Parathyroid adenoma (tissue), 2 donors: ENCODE measurements at regions not wholly inside any gene's neighbourhood (a gene's known extent, or its start where the extent isn't known, plus 50 kb on each side); places are given as distances from the start of the nearest gene placed in this dataset.

Source experiments
- H2AFZ ChIP-seq: fragments of 300-600 bp; sonication (generic); one replicate; pipeline ENCODE4 v1.7.0; 2017; ENCODE audit warnings: antibody characterized with exemption, mild to moderate bottlenecking
- H3K27ac ChIP-seq: fragments of 300-600 bp; sonication (generic); one replicate; pipeline ENCODE4 v1.7.0; 2017
- H3K27me3 ChIP-seq: fragments of 300-600 bp; sonication (generic); one replicate; pipeline ENCODE4 v1.7.0; 2017; ENCODE audit warnings: low read length; ENCODE audit not compliant: control insufficient read depth, insufficient read depth
- H3K36me3 ChIP-seq: fragments of 300-600 bp; sonication (generic); one replicate; pipeline ENCODE4 v1.7.0; 2017; ENCODE audit warnings: low read length; ENCODE audit not compliant: control insufficient read depth, insufficient read depth
- H3K4me1 ChIP-seq: fragments of 300-600 bp; sonication (generic); one replicate; pipeline ENCODE4 v1.7.0; 2017; ENCODE audit warnings: control low read depth
- H3K4me2 ChIP-seq: fragments of 300-600 bp; sonication (generic); one replicate; pipeline ENCODE4 v1.7.0; 2017; ENCODE audit warnings: low read length
- H3K4me3 ChIP-seq: fragments of 300-600 bp; sonication (generic); one replicate; pipeline ENCODE4 v1.7.0; 2017; ENCODE audit warnings: low read depth, low read length
- H3K79me2 ChIP-seq: fragments of 300-600 bp; sonication (generic); one replicate; pipeline ENCODE4 v1.7.0; 2017; ENCODE audit warnings: control low read depth
- H3K9ac ChIP-seq: fragments of 300-600 bp; sonication (generic); one replicate; pipeline ENCODE4 v1.7.0; 2017; ENCODE audit warnings: mild to moderate bottlenecking
- H3K9me3 ChIP-seq: fragments of 300-600 bp; sonication (generic); one replicate; pipeline ENCODE4 v1.7.0; 2017; ENCODE audit warnings: low read length; ENCODE audit not compliant: control insufficient read depth
- TF ChIP-seq, protein P1 (sequence below): fragments of 300-600 bp; sonication (generic); IDR thresholded peaks from one replicate; pipeline ENCODE4 v1.7.0; 2017; ENCODE audit warnings: antibody characterized with exemption, mild to moderate bottlenecking
- donor health status: primary hyperparathyroidism.

DNA sequence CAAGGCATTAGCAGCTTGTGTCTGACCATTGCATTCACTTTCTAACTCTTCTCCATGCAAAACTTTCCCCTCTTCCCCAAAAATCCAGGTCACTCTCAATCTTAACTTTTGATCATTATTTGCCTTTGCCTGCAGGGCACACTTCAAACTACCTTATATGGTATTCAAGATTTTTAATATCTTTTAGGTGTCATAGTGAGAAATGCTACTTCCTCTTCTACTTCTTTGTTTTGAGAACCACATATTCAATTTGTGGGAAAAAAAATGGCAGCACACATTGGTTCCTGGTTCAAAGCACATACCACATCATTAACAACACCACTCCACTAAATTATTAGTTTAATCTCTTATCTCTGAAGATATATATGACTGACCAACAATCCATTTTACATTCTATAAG is 1267.0 kb upstream of the CITED2 start:
- H3K9ac ChIP-seq: no peak overlapping the region
- no peak overlapping the region for H3K4me3 ChIP-seq
- TF ChIP-seq, protein P1, sequence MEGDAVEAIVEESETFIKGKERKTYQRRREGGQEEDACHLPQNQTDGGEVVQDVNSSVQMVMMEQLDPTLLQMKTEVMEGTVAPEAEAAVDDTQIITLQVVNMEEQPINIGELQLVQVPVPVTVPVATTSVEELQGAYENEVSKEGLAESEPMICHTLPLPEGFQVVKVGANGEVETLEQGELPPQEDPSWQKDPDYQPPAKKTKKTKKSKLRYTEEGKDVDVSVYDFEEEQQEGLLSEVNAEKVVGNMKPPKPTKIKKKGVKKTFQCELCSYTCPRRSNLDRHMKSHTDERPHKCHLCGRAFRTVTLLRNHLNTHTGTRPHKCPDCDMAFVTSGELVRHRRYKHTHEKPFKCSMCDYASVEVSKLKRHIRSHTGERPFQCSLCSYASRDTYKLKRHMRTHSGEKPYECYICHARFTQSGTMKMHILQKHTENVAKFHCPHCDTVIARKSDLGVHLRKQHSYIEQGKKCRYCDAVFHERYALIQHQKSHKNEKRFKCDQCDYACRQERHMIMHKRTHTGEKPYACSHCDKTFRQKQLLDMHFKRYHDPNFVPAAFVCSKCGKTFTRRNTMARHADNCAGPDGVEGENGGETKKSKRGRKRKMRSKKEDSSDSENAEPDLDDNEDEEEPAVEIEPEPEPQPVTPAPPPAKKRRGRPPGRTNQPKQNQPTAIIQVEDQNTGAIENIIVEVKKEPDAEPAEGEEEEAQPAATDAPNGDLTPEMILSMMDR: no peak

DNA sequence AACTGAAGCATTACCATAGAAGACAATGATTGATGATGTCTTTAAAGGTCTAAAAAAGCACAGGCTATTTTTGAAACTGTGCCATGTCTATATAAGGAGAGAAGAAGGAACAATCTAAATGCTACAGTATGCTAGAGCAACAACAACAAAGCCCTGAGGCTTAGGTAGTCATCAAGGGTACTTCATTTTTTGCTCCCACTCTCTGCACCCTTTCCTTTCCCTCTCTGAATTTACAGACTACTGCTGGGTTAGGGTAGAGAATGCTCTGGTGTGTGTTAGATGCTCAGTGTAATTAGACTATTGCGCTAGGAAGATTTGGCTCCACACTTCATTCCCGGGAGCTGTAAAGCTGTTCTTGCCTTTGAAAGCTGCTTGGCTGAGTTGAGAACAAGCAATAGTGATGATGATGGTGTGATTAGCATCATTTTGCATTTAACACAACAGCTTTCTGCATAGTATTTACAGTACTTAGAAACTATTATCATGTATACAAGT is 1262.5 kb upstream of the CITED2 start:
- H3K27ac ChIP-seq: no peak overlapping the region

More for the DNA sequence above, 1267.0 kb upstream of the CITED2 start:
- Histone ChIP-seq H3K27ac (no peak overlapping the region), H3K9me3 (no peaks in the 10 kb centered on the region), H3K4me1 (no peaks in the 10 kb centered on the region), H3K4me2 (no peak overlapping the region), H3K79me2 (no peaks in the 10 kb centered on the region), H3K27me3 (no peaks in the 10 kb centered on the region), H3K36me3 (no peaks in the 10 kb centered on the region), H2AFZ (no peak overlapping the region)

DNA sequence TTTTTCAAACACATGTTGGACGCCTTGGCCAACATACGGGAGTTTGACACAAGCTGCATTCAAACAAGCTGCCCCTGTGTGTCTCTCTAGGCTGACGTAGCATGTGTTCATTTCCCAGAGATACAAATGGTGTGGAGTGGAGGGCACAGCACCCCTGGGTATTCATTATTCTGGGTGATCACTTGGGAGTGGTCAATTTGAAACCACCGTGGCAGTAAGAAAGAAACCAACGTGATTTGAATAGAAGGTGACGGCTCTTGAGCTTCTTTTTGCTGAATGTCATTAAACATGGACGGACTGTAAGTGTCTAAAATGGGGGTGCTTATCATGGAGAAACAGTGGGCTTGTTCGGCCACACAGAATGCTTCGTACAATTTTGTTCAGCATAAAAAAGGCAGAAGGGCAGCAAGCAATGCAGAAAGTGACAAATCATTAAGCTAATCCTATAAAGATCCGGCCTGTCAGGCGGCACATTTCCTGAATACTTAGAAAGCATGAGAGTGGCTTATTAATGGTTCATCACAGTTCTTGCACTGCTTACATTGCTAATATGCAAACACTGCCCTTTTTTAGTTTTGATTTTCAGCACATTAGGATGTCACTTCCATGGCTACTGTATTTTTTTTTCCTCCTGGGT is 1261.9 kb upstream of the CITED2 start:
- Histone ChIP-seq H3K4me1 (no peaks in the 10 kb centered on the region), H3K4me3 (no peak overlapping the region), H3K4me2 (no peak overlapping the region), H3K9me3 (no peaks in the 10 kb centered on the region), H3K79me2 (no peaks in the 10 kb centered on the region), H3K27me3 (no peaks in the 10 kb centered on the region), H3K9ac (no peak overlapping the region), H3K27ac (no peak overlapping the region), H3K36me3 (no peaks in the 10 kb centered on the region), H2AFZ (no peak overlapping the region)
- TF ChIP-seq, protein P1: no peak

More for the DNA sequence above, 1262.5 kb upstream of the CITED2 start:
- Histone ChIP-seq H3K9me3 (no peaks in the 10 kb centered on the region), H3K4me2 (no peak overlapping the region), H3K4me1 (no peaks in the 10 kb centered on the region), H3K27me3 (no peaks in the 10 kb centered on the region), H3K36me3 (no peaks in the 10 kb centered on the region), H3K4me3 (no peak overlapping the region), H3K79me2 (no peaks in the 10 kb centered on the region), H2AFZ (no peak overlapping the region), H3K9ac (no peak overlapping the region)
- TF ChIP-seq, protein P1: no peak

DNA sequence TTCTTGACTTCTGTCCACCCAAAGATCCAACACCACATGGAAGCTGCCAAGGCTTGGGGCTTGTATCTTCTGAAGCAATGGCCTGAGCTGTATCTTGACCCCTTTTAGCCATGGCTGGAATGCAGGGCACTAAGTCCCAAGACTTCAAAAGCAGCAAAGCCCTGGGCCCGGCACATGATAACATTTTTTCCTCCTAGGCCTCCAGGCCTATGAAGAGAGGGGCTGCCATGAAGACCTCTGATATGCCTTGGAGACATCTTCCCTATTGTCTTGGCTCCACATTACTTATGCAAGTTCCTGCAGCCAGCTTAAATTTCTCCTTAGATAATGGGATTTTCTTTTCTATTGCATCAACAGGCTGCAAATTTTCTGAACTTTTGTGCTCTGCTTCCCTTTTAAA is 1252.6 kb upstream of the CITED2 start:
- H3K9ac ChIP-seq: no peak overlapping the region
- H3K4me2 ChIP-seq: no peak overlapping the region
- no peak overlapping the region for H2AFZ ChIP-seq
- no peaks in the 10 kb centered on the region for H3K27me3 ChIP-seq
- H3K36me3 ChIP-seq: no peaks in the 10 kb centered on the region
- no peak overlapping the region for H3K4me3 ChIP-seq
- H3K79me2 ChIP-seq: no peaks in the 10 kb centered on the region
- no peaks in the 10 kb centered on the region for H3K9me3 ChIP-seq
- TF ChIP-seq, protein P1: no peak
- H3K4me1 ChIP-seq: no peaks in the 10 kb centered on the region
- H3K27ac ChIP-seq: no peak overlapping the region

DNA sequence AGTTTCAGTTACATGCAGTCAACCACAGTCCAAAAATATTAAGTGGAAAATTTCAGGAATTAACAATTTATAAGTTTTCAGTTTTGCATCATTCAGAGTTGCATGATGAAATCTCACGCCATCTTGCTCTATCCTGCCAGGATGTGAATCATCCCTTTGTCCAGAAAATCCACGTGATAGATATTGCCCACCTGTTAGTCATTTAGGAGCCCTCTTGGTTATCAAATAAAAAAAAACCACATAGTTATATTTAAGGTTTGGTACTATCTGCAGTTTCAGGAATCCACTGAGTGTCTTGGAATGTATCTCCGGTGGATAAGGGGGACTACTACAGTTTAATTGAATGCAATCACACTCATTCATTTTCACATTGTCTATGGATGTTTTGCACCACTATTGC is 1249.0 kb upstream of the CITED2 start:
- TF ChIP-seq, protein P1: no peak
- Histone ChIP-seq H3K4me3 (no peak overlapping the region), H3K4me1 (no peaks in the 10 kb centered on the region), H3K27me3 (no peaks in the 10 kb centered on the region), H3K27ac (no peak overlapping the region), H3K9me3 (no peaks in the 10 kb centered on the region), H3K36me3 (no peaks in the 10 kb centered on the region), H3K79me2 (no peaks in the 10 kb centered on the region), H3K9ac (no peak overlapping the region), H2AFZ (no peak overlapping the region), H3K4me2 (no peak overlapping the region)
